GM23248 (cell line): ENCODE measurements at regions not wholly inside any gene's neighbourhood (a gene's known extent, or its start where the extent isn't known, plus 50 kb on each side); places are given as distances from the start of the nearest gene placed in this dataset.

Source experiments
- EZH2 ChIP-seq: fragments of 200-600 bp; sonication (generic); IDR thresholded peaks from 2 replicates; pipeline ENCODE4 v1.6.1; 2018; ENCODE audit warnings: antibody characterized with exemption, mild to moderate bottlenecking; ENCODE audit not compliant: insufficient read depth, poor library complexity, severe bottlenecking
- EZH2phosphoT487 ChIP-seq: fragments of 200-600 bp; sonication (generic); IDR thresholded peaks from 2 replicates; pipeline ENCODE4 v1.6.1; 2018; ENCODE audit warnings: antibody characterized with exemption, moderate library complexity, mild to moderate bottlenecking, low read depth; ENCODE audit not compliant: insufficient read depth

- TF ChIP-seq EZH2 (no peak), EZH2phosphoT487 (no peak)
These were observed 212.8 kb upstream of the PODXL start for GRCh38 chr7:131769241-131769640.
